ENCODE measurements at regions not wholly inside any gene's neighbourhood (a gene's known extent, or its start where the extent isn't known, plus 50 kb on each side); places are given as distances from the start of the nearest gene placed in this dataset.

DNA sequence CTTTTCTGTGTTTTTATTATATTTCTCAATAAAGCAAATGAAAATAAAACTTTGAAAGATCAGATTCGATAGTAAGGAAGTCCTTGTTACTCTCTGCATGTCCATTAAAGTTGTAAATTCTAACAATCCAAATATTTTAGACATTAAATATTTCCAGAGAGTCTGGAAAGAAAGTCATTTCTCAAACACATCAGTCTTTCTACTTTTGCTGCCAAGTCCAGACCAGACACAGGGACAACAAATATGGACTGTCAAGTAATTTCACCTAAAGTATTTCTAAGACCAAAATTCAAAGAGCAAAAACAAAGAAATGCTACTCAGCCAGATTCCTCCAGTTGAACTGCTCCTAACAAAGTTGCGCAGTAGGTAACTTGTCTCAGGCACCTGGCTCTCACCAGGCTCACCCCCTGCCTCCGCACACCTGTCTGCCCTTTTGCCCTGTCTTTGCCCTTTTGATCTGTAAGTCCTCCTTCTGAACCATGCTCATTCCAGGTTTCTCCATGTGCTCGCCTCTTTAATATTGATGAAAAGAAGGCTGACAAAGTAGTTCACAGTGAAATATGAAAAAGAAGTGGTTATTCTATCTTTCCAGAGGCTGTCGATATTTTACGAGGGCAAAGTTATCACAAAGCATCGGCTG is 300.5 kb downstream of the C7orf25 start:
- no peak overlapping the region for H3K27ac ChIP-seq (ENCODE audit: low read depth, low read length)
- no peak overlapping the region for H3K4me3 ChIP-seq (ENCODE audit: insufficient read depth, low read length, poor library complexity, severe bottlenecking)
- H3K4me2 ChIP-seq (ENCODE audit: low read depth, low read length, poor library complexity, severe bottlenecking) = no peak overlapping the region
- no peaks in the 10 kb centered on the region for H3K79me2 ChIP-seq (ENCODE audit: insufficient read depth, low read length)
- H3K36me3 ChIP-seq (ENCODE audit: low read length) = no peaks in the 10 kb centered on the region
- H3F3A ChIP-seq (ENCODE audit: insufficient read depth) = no peaks in the 10 kb centered on the region
- no peak for TF ChIP-seq EZH2phosphoT487 (conservative IDR thresholded peaks at IDR 0.05; ENCODE audit: low read length)
- TF ChIP-seq, protein P1, sequence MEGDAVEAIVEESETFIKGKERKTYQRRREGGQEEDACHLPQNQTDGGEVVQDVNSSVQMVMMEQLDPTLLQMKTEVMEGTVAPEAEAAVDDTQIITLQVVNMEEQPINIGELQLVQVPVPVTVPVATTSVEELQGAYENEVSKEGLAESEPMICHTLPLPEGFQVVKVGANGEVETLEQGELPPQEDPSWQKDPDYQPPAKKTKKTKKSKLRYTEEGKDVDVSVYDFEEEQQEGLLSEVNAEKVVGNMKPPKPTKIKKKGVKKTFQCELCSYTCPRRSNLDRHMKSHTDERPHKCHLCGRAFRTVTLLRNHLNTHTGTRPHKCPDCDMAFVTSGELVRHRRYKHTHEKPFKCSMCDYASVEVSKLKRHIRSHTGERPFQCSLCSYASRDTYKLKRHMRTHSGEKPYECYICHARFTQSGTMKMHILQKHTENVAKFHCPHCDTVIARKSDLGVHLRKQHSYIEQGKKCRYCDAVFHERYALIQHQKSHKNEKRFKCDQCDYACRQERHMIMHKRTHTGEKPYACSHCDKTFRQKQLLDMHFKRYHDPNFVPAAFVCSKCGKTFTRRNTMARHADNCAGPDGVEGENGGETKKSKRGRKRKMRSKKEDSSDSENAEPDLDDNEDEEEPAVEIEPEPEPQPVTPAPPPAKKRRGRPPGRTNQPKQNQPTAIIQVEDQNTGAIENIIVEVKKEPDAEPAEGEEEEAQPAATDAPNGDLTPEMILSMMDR (IDR thresholded peaks at IDR 0.05; ENCODE audit: insufficient read depth, low read length, poor library complexity, severe bottlenecking) = no peak
- no peak overlapping the region for H3K9ac ChIP-seq (ENCODE audit: low read length)
- H3K9me3 ChIP-seq (ENCODE audit: insufficient read depth, low read length) = no peaks in the 10 kb centered on the region
- no peaks in the 10 kb centered on the region for H3K27me3 ChIP-seq (ENCODE audit: low read length)
- no peaks in the 10 kb centered on the region for H4K20me1 ChIP-seq (ENCODE audit: low read depth, low read length)
- H3K9me2 ChIP-seq (replicated peaks; ENCODE audit: insufficient read depth, low read length) = no peaks in the 10 kb centered on the region
- no peak overlapping the region for H2AFZ ChIP-seq (ENCODE audit: low read depth, low read length, severe bottlenecking)

DNA sequence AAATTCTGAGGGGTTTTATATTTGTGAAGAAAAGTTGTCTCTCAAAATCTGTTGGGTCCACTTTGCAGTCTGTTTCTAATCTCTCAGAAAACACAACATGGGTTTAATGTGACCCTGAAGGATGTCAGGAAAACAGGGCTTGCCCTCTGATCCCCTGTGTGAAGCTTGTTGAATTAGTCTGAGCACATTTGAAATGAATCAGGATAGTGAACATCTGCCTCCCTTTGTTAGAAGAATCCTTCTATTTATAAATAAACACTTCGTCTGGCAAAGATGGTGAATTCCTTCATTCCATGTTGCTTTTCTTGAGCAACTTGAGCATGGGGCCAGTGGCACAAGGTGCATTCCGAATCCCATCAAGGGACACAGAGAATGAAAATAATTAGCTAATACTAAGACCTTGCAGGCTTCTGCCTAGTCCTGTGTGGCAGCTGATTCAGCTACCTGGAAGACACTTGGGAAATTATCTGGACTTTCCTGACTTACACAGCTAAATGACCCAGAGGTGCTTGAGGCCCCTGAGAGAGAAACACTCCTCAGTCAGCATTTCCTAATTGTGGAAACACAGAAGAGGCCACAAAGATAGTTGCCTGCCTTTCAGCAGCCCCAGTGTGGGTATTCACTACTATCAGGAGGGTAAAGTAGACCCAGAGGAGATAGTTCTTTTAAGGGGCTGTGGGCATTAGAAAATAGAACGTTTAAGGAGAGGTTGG is 305.5 kb downstream of the C7orf25 start:
- H3K4me2 ChIP-seq (ENCODE audit: low read depth, low read length, poor library complexity, severe bottlenecking) = no peak overlapping the region
- no peaks in the 10 kb centered on the region for H3K27me3 ChIP-seq (ENCODE audit: low read length)
- H3K4me3 ChIP-seq (ENCODE audit: insufficient read depth, low read length, poor library complexity, severe bottlenecking) = no peak overlapping the region
- no peaks in the 10 kb centered on the region for H3K79me2 ChIP-seq (ENCODE audit: insufficient read depth, low read length)
- H3K36me3 ChIP-seq (ENCODE audit: low read length) = no peaks in the 10 kb centered on the region
- no peaks in the 10 kb centered on the region for H4K20me1 ChIP-seq (ENCODE audit: low read depth, low read length)
- no peaks in the 10 kb centered on the region for H3F3A ChIP-seq (ENCODE audit: insufficient read depth)
- no peaks in the 10 kb centered on the region for H3K9me3 ChIP-seq (ENCODE audit: insufficient read depth, low read length)
- no peak overlapping the region for H3K9ac ChIP-seq (ENCODE audit: low read length)
- no peak overlapping the region for H3K27ac ChIP-seq (ENCODE audit: low read depth, low read length)
- TF ChIP-seq EZH2phosphoT487 (conservative IDR thresholded peaks at IDR 0.05; ENCODE audit: low read length) = no peak
- TF ChIP-seq, protein P1 (IDR thresholded peaks at IDR 0.05; ENCODE audit: insufficient read depth, low read length, poor library complexity, severe bottlenecking) = no peak
- H3K9me2 ChIP-seq (replicated peaks; ENCODE audit: insufficient read depth, low read length) = no peaks in the 10 kb centered on the region
- no peak overlapping the region for H2AFZ ChIP-seq (ENCODE audit: low read depth, low read length, severe bottlenecking)

DNA sequence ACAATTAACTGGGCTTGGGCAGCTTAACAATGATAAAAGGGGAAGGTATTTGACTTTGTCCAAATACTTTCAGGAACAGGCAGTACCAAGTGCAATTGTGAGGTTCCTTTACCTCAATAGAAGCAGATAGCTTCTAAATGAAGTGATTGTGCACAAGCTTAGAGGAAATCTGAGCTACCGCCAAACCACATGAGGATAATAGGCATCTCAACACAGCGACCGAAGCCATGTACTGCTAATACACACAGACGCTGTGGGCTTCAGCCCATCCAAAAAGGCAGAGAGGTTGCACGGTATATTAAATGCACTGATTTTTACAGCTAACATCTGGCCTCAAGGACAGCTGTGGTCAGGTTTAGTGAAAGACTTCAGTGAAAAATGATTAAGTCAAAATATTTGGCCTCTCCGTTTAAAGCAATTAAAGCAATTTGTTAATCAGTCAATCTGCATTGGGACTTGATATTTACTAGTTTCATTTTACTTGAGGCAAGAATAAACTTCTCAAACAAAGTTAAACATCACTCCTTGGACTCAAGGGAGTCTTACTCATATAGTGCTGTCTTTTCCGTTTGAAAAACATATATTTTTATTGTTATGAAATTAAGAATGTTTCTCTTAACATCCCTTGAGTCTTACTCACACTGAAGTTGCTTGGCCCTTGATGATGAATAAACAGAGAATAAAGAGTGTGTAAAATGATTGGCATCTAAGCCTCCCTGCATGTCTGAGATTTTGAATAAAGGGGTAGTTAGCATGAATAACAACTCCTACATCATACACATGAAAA is 306.3 kb downstream of the C7orf25 start:
- Histone ChIP-seq H4K20me1 (ENCODE audit: low read depth, low read length) (no peaks in the 10 kb centered on the region), H3K27me3 (ENCODE audit: low read length) (no peaks in the 10 kb centered on the region), H3K79me2 (ENCODE audit: insufficient read depth, low read length) (no peaks in the 10 kb centered on the region), H2AFZ (ENCODE audit: low read depth, low read length, severe bottlenecking) (no peak overlapping the region), H3K27ac (ENCODE audit: low read depth, low read length) (no peak overlapping the region), H3K9me3 (ENCODE audit: insufficient read depth, low read length) (no peaks in the 10 kb centered on the region), H3K9ac (ENCODE audit: low read length) (no peak overlapping the region), H3K4me2 (ENCODE audit: low read depth, low read length, poor library complexity, severe bottlenecking) (no peak overlapping the region), H3F3A (ENCODE audit: insufficient read depth) (no peaks in the 10 kb centered on the region), H3K9me2 (replicated peaks; ENCODE audit: insufficient read depth, low read length) (no peaks in the 10 kb centered on the region), H3K4me3 (ENCODE audit: insufficient read depth, low read length, poor library complexity, severe bottlenecking) (no peak overlapping the region), H3K36me3 (ENCODE audit: low read length) (no peaks in the 10 kb centered on the region)
- TF ChIP-seq, protein P1 (IDR thresholded peaks at IDR 0.05; ENCODE audit: insufficient read depth, low read length, poor library complexity, severe bottlenecking) = no peak
- no peak for TF ChIP-seq EZH2phosphoT487 (conservative IDR thresholded peaks at IDR 0.05; ENCODE audit: low read length)

Data from SU-DHL-6 (cell line).